NCI-H510A treated with DMSO at 0.1 percent for 48 hours (cell line): ENCODE measurements at regions not wholly inside any gene's neighbourhood (a gene's known extent, or its start where the extent isn't known, plus 50 kb on each side); places are given as distances from the start of the nearest gene placed in this dataset.
A peak's percentile ranks its signal among the peaks of the same experiment; 100 is the strongest.

Experiments used
- DNase-seq: peaks from one replicate; lab custom pipeline; 2025; lab: John Stamatoyannopoulos, UW

DNA sequence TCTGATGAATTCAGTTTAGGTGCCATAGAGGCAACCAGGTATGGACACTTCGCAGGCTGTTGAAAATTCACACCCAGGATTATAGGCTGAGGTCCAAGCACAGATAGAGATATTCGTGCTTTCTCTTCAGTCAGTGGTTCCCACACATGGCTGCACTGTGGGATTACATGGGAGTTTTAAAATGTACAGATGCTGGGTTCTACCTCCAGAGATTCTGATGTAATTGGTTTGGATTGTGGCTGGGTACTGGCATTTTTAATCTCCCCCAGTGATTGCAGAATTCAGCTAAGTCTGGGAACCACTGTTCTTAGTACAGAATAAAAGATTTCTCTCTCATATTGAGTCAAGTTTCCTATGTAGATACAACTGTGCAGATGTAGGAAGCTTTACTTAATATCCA lies 91.6 kb downstream of the FOXB1 start:
- DNase-seq, result no peak

DNA sequence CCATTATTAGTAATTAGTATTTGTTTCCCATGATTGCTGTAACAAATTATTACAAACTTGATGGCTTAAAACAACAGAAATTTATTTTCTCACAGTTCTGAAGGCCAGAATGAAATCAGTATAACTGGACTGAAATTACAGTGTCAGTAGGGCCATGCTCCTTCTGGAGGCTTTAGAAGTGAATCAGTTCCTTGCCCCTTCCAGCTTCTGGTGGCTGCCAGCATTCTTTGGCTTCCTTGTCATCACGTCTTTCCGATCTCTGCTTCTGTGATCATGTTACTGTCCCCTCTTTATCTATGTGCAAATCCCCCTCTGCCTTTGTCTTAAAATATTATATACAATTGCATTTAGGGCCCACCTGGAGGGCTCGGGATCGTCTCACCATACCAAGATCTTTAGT lies 92.0 kb downstream of the FOXB1 start:
- DNase-seq, result no peak

DNA sequence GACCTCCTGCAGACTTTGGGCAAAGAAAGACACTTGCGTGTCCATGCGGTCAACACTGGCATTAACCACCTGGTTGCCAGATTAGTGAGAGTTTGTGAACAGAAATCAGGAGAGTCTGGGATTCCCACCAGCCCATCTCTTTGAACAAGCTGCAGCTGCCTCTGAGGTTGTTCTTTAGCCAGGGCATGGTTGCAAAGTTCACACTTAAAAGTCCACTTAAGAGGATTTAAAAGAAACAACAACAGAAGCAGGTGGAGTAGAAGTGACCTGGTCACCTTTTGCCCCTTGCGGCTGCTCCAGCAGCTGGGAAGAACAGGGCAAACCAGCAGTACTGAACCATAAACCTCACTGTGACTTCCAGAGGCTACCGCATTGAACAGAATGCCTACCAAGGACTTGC lies 97.3 kb downstream of the FOXB1 start:
- no peak for DNase-seq

DNA sequence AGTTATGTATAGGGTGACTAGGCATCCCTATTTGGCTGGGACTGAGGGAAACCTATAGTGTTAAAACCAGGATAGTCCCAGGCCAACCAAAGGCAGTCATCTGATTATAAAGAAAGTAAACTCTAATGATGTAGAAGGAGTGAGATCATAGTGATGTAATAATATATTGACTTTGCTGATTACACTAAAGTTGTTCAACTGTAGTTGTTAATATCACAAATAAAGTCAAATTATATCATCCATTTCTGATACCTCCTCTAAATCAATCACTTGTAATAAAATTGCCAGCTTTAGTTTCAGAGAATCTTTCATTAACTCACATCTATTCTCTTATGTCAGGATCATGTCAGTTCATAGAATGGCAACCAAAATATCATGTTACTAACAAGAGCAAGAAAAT lies 98.6 kb downstream of the FOXB1 start:
- no peak for DNase-seq

DNA sequence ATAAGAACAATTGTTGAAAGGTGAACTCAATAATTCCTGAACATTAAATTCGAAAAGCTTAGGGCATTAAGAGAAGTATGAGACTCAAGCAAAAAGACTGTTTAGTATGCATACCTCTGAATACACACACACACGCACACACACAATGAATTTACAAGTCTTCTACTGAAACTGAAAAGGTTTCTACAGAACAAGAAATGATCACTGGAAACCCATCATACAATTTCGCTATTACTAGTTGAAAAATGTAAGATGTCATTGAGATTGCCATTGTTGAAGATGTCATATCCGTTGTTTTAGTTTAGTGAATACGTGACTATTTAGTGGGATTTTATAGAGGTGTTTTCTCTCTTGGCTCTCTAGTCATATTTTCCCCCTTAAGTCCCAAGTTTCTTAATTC lies 106.8 kb downstream of the FOXB1 start:
- no peak for DNase-seq

DNA sequence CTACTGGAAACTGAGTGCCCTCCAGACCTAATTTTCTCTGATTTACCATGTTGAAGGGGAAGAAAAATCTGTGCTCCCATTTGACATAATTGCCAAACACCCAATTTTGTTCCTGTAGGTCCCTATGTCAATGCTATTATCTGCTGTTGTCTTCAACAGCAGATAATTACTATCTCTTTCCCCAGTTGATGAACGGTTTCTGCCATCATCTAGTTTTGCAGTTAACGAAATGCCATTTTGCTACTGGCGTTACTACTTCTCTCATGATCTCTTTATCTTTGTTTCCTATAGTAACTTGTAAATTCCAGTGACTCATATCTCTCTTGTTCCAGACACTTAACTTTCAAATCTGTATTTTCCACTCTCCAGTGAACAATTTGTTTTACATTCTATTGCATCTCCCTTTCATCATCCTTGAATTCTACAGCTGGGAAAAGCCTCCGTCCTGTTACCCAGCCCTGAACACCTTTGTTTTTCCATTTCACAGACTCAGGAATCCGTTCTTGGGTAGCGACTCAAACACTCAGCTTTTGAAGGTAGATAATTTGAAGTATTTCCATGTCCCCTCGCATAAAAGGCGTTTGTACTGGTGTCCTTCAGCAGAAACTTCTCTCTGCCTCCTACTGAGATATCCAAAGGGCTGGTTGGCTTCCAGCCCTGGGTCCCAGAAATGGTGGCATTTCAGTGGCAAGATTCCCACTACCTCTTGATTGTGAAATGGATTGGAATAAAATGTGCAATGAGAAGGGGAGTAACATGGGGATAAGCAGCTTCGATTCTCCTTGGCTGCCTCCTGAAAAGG lies 111.7 kb downstream of the FOXB1 start:
- no peak for DNase-seq

DNA sequence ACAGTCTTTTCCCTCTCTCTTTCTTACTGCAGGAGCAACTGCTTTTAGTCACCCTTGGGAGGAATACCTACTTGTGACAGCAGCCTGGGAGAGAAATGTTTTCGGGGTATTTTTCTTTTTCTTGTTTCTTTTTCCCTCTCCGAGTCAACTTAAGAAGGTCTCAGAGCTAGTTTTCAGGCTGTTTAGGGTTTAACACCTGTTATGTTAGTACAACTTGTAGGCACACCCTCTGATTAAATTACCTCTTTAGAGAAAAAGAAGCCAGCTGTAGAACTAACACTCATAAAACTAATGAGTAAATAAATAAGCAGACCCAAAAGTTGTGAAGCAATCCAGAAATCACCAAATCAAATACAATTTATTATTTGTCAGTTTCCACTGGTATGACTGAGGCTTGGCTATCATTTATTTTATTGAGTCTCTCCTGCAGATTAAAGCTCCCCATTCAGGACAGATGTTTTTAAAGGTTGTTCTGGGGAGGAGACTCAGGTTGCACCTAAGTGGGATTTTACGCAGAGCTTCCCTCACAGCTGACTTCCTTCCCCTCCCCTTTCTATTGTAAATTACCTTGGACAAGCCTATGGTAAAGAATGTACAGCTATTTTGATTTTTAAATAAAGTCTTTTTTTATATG lies 112.5 kb downstream of the FOXB1 start:
- DNase-seq, result peak; percentile 18

DNA sequence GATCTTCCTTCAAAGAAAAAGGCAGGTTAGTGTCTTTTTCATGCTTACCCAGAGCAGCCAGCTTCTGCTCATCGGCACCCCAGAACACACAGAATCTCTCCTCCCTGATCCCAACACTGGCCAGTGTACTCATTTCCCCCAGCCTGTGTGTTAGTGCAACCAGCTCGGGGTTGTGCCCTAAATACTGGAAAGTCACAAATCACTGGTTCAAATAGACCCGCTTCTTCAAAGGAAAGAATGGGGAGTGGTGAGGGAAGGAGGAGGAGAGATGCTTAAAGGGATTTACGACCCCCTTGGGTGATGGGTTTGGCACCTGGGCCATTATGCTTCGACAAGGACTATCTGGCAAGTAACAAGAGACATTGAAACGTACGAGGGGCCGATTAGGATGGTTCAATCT lies 114.0 kb downstream of the FOXB1 start:
- DNase-seq, result no peak

DNA sequence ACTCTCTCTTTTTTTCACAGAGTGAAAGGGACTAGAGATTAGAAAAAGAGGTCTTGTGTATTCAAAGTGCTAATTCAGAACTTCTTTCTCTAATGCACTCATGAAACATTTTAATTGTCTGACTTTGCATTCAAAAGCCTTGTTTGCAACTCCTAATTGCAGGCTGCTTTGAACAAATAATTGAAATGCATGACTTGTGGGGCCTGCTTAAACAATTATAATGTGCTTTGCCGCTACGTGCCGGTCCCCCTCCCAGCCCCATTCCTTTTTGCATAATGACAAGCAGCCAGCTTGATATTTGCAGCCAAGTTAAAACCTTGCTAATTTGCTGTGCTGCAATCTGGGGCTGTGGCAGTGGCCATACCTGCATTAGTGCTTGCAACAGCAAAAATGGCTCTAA lies 114.5 kb downstream of the FOXB1 start:
- DNase-seq, result no peak

DNA sequence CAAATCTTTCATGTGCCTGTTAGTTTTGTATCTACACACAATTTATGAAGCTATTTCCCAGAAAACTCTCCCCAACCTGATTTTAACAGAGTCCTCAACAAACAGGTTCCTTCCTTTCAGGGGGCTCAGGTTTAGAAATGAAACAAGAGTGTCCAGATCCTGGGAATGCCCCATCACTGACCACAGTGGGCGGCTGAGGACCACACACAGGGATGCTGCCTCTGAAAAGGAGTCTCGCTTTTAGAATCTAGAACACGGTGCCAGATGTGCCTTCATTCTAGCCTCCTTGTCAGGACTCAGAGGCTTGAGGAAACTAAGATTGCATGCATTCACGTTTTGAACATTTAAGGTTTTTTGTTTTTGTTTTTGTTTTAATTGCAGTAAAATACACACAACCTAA lies 115.0 kb downstream of the FOXB1 start:
- DNase-seq, result no peak

DNA sequence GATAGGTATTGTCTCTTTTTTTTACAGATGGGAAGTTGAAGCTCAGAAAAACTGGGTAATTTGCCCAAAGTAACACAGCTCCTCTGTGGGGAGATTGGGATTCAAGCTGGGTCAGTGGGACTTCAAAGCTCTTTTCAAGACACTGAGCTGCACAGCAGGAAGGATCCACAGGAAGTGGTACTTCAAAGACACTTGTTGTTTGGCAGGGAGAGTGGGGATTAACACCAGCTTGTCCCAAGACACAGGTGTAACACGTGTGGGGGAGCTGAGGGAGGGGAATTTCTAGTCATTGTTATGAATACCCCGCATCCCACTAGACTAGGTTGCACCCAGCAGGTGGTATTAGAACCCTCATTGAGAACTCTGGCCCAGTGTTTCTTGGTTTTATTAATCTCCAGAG lies 116.0 kb downstream of the FOXB1 start:
- DNase-seq, result no peak

DNA sequence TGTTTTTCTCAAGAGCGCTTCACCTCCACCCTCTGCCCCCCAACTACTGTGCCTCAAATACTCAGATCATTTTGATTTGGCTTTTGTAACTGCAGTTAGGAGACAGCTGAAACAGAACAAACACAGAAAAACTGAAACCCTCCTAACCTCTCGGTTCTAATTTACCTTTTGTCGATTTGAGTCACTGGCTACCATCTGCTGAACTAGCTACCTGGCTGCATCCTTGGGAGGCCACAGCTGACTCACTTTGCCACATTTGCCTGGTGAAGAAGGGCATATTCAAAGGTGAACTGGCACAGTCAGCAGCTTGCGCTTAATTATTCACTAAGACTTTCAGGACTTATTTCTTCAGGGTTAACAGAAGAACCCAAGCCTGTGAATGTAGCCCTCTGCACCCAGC lies 117.7 kb downstream of the FOXB1 start:
- no peak for DNase-seq

DNA sequence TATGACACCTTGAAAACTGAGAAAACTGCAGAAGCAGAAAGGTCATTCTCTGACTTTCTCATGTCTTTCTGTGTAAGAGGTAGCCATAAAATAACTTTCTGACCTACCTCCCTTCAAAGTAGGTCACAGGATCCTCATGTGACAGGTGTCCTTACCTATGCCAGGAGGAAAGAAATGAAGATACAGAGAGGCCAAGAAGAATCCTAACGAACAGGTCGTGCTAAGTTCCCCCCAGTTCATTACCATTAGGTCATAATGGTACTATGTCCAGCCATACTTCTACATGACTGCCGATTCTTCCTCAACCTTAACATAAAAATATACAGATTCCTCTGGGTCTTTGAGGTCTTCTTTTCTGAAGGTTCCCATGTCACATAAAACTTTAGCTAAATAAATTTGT lies 118.6 kb downstream of the FOXB1 start:
- DNase-seq, result no peak

DNA sequence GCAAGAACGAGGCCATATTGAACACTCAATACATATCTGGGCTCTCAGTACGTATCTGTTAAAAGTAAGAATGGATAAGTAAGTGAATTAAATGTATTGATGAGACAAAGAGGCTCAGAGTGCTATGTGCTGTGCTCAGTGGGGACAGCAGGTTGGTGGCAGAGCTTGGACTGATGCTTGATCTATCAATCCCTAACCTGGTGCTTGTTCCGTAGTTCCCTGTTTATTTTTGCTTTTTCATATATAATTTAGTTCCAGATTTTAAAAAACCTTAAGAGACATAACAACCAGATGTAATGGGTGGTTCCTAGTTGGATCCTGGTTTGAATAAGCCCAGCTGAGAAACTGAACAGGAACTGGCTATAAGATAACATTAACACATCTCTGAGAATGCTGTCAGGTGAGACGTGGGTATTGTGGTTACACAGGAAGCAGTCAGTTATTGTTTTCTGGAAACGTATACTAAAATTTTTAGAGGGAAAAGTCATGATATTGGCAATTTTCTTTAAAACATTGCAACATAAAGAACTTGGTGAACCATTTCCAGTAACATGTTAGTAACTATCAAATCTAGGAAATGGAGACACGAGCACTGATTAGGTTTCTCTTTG lies 120.5 kb downstream of the FOXB1 start:
- DNase-seq, result no peak

DNA sequence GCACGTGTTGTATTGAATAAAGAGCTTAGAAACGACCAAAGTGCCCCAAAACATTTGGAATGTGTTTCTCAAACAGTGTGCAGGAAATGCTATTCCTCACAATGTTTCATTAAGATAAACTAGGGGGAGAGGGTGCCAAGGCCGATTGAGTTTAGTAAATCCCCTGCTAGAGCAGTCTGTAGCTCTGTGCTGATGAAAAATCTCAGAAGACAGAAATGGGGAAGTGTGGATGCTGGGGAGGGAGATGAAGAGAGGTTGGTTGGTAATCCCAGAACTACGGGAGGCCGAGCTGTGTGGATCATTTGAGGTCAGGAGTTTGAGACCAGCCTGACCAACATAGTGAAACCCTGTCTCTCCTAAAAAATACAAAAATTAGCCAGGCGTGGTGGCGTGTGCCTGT lies 121.2 kb downstream of the FOXB1 start:
- DNase-seq, result no peak

DNA sequence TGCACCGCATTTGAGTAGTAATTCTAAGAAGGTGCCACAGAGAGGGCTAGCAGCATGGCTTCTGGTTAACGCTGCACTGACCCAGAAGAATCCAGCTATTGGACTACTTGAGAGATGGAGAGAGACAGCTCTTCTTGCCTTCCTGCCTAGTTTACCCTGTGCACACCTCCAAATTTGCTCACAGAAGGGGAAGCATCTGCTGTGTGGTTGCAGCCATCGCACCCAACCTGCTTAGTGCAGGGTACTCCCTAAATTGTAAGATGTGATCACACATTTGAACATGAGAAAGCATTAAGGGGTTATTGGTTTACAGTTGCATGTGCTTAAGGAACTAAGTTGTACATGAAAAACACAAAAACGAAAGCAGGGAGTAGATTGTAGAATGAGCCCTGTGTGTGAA lies 122.1 kb downstream of the FOXB1 start:
- DNase-seq, result no peak

DNA sequence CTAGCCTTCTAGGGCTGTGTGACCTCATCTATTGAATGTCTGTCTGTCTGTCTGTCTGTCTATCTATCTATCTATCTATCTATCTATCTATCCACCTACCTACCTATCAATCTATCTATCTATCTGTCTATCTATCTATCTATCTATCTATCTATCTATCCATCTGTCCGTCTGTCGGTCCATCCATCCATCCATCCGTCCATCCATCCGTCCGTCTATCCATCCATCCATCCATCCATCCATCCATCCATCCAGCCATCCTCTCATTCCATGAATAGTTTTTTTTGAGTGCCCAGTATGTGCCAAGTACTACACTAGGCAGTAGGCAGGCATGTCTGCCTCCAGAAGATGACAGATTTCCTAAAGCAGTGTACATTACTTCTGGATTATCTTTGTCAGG lies 122.5 kb downstream of the FOXB1 start:
- DNase-seq, result no peak

DNA sequence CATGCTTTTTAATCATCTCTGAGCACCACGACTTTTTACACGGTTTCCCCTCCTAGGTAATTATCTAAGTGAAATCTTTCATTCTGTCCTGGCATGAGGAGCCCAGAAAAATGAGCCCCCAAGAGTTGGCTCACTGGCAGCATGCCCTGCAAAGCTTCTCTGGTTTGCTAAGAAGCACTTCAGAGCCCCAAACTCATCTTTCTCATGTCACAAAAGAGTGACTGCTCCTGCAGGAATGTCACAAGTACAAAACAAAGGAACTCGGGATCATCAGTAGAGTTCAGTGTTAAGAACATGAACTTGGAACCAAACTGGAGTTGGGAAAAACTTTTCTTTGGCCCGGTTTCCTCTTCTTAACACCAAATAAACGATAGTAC lies 123.9 kb downstream of the FOXB1 start:
- DNase-seq, result no peak

DNA sequence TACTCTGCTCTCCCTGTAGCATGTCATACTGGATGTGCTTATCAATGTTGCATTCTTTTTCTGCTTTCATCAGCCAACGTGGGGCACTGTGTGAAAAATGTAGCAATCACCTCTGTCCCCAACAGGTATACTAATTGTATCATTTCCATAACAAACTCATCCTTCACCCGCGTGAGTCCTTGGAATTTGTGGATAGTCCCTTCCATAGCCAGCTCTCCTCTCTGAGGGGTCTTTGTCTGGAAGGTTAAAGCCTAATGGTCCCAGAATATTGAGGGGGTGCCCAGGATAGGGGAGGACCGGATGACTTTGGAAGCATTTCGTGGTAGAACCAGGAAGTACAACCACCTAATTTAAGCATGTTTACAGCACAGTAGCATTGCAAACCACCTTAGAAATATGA lies 124.6 kb downstream of the FOXB1 start:
- DNase-seq, result no peak

DNA sequence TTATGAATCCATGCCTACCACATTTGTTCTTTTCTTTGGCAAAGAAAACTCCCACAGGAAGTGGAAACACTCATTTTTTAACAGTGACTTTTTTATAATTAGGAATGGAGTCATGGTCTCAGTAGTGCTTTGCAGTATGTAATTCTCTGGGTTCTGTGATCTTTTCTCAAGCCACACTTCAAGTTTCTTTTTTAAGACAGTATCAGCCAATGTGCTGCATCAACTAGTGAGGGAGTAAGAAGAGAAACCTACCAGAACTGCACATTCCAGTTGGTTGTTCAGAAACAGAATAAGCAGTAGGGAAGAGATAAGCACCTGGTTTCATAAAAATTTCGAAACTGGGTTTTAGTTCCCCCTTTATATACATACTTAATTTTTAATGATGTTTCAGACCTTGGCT lies 126.3 kb downstream of the FOXB1 start:
- DNase-seq, result no peak

DNA sequence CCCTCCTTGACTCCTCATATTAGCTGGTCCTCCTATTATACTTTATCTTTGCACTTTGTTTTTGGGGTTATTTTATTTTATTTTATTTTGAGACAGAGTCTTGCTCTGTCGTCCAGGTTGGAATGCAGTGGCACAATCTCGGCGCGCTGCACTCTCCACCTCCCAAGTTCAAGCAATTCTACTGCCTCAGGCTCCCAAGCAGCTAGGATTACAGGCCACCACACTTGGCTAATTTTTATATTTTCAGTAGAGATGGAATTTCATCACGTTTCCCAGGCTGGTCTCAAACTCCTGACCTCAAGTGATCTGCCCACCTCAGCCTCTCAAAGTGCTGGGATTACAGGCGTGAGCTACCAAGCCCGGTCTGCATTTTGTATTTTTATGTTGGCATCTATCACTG lies 126.7 kb downstream of the FOXB1 start:
- DNase-seq, result no peak

DNA sequence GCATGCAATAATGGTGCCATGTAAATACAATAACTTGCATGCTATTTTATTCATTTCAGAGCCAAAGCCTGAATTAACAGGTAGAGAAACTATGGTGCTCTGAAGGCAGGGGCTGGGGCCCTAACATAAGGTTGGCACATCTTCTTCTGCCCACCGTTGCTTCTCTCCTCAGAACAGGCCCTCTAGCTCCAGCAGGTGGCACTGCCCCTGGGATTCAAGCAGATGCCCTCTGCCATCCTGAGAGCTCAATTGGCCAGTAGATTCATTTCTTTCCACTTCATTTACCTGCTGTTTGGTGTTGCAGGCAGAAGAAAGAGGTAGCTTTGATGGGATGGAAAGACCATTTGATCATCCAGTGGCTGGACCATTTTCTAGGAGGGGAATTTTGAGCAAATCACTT lies 130.5 kb downstream of the FOXB1 start:
- no peak for DNase-seq

DNA sequence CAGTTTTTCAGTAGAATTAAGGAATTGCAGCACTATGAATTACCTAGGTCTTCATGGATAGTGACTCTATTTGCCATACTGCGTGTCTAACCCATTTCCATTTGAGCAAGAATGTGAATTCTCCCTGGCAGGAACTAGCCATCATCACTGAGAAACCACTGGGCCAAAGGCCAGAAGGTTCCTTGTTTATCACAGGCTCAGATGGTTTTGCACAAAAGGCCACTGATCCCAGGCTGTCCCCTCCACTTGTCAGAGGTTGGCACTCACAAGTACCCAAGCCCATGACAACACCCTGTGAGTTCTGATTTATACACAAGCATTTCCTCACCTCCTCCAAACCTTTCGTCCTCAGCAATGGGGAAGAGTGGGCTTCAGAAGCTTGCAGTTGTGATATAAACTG lies 131.8 kb downstream of the FOXB1 start:
- DNase-seq, result no peak
